IMR-90 (cell line): ENCODE measurements at regions not wholly inside any gene's neighbourhood (a gene's known extent, or its start where the extent isn't known, plus 50 kb on each side); places are given as distances from the start of the nearest gene placed in this dataset.

ENCODE experiments used
- ATAC-seq: fragments of 200-7000 bp; cut with Tn5 transposase; 2 replicates; pipeline ENCODE4 v1.9.1; 2020; ENCODE audit warnings: low read depth, mild to moderate bottlenecking, moderate library complexity
- BruUV-seq: library from RNA; stranded (reverse); fragments of 400-500 nt; replicated peaks from 2 replicates; lab custom pipeline; 2021; lab: Mats Ljungman, UMichigan
- CTCF ChIA-PET: fragments of 300-600 bp; formaldehyde crosslinking; extraction: SDS; loops from one replicate; lab custom pipeline; 2021; ENCODE audit warnings: antibody characterized with exemption; lab: Yijun Ruan, JAX
- POLR2A ChIA-PET: fragments of 300-600 bp; sonication (Branson Sonifier 250); formaldehyde crosslinking; loops from one replicate; lab custom pipeline; 2022; ENCODE audit warnings: antibody characterized with exemption; ENCODE audit not compliant: unreplicated experiment; lab: Charles Lee
- DNase-seq: peaks from one replicate; pipeline ENCODE4 v3.0.0; 2013
- H2AFZ ChIP-seq: replicated peaks from 2 replicates; pipeline ENCODE3; 2013; ENCODE audit warnings: low read length, mild to moderate bottlenecking; ENCODE audit not compliant: poor library complexity
- H2AK5ac ChIP-seq: 2 replicates; pipeline ENCODE4 v1.6.1; 2013; ENCODE audit warnings: low read depth, low read length, inconsistent platforms
- H2AK9ac ChIP-seq: replicated peaks from 2 replicates; pipeline ENCODE3; 2013; ENCODE audit warnings: mild to moderate bottlenecking, low read depth, low read length, moderate library complexity; ENCODE audit not compliant: poor library complexity
- H2BK120ac ChIP-seq: 2 replicates; pipeline ENCODE4 v1.6.1; 2013; ENCODE audit warnings: low read depth, low read length, inconsistent platforms
- H2BK15ac ChIP-seq: 3 replicates; pipeline ENCODE4 v1.6.1; 2013; ENCODE audit warnings: low read depth, low read length, inconsistent platforms
- H2BK20ac ChIP-seq: 2 replicates; pipeline ENCODE4 v1.6.1; 2013; ENCODE audit warnings: low read depth, mild to moderate bottlenecking, inconsistent platforms, low read length, moderate library complexity
- H2BK5ac ChIP-seq: 2 replicates; pipeline ENCODE4 v1.6.1; 2013; ENCODE audit warnings: mild to moderate bottlenecking, low read depth, low read length, inconsistent platforms; ENCODE audit not compliant: poor library complexity, severe bottlenecking
- H3K14ac ChIP-seq: replicated peaks from 2 replicates; pipeline ENCODE4 v1.6.1; 2013; ENCODE audit warnings: low read depth, low read length, inconsistent platforms
- H3K18ac ChIP-seq: 2 replicates; pipeline ENCODE4 v1.6.1; 2013; ENCODE audit warnings: low read depth, low read length, control low read depth
- H3K23ac ChIP-seq: 2 replicates; pipeline ENCODE4 v1.6.1; 2013; ENCODE audit warnings: low read depth, low read length, inconsistent platforms
- H3K27ac ChIP-seq: 2 replicates; pipeline ENCODE4 v1.5.1; 2013; ENCODE audit warnings: mild to moderate bottlenecking, control low read depth, low read length; ENCODE audit not compliant: insufficient read depth
- H3K27me3 ChIP-seq: 2 replicates; pipeline ENCODE4 v1.6.1; 2013; ENCODE audit warnings: low read length; ENCODE audit not compliant: control insufficient read depth, insufficient read depth
- H3K36me3 ChIP-seq: 2 replicates; pipeline ENCODE4 v1.6.1; 2013; ENCODE audit warnings: low read length, mixed read lengths; ENCODE audit not compliant: control insufficient read depth, insufficient read depth
- H3K4ac ChIP-seq: 2 replicates; pipeline ENCODE4 v1.6.1; 2013; ENCODE audit warnings: low read depth, low read length, inconsistent platforms
- H3K4me1 ChIP-seq: 2 replicates; pipeline ENCODE4 v1.6.1; 2013; ENCODE audit warnings: low read length, mixed read lengths; ENCODE audit not compliant: control insufficient read depth, insufficient read depth
- H3K4me2 ChIP-seq: 2 replicates; pipeline ENCODE4 v1.6.1; 2013; ENCODE audit warnings: low read depth, mild to moderate bottlenecking, control low read depth, low read length, moderate library complexity
- H3K4me3 ChIP-seq: 2 replicates; pipeline ENCODE4 v1.5.1; 2013; ENCODE audit warnings: low read depth, mild to moderate bottlenecking, control low read depth, low read length, moderate library complexity; ENCODE audit not compliant: insufficient read depth
- H3K56ac ChIP-seq: 2 replicates; pipeline ENCODE4 v1.6.1; 2013; ENCODE audit warnings: low read length, inconsistent platforms; ENCODE audit not compliant: insufficient read depth; ENCODE audit errors: extremely low read depth
- H3K79me1 ChIP-seq, 2 experiments: 2 replicates each; pipeline ENCODE4 v1.6.1; 2013; ENCODE audit warnings: low read length in 2 of 2, inconsistent platforms in 1 of 2, low read depth in 1 of 2
- H3K9ac ChIP-seq: 2 replicates; pipeline ENCODE4 v1.6.1; 2013; ENCODE audit warnings: low read depth, low read length, control low read depth
- H3K9me1 ChIP-seq: 2 replicates; pipeline ENCODE4 v1.6.1; 2013; ENCODE audit warnings: low read length, inconsistent platforms; ENCODE audit not compliant: insufficient read depth
- H3K9me3 ChIP-seq: 2 replicates; pipeline ENCODE4 v1.6.1; 2013; ENCODE audit warnings: low read length; ENCODE audit not compliant: control insufficient read depth, insufficient read depth
- H4K20me1 ChIP-seq: 2 replicates; pipeline ENCODE4 v1.6.1; 2013; ENCODE audit warnings: low read length, inconsistent platforms; ENCODE audit not compliant: insufficient read depth
- H4K5ac ChIP-seq: 2 replicates; pipeline ENCODE4 v1.6.1; 2013; ENCODE audit warnings: mild to moderate bottlenecking, low read depth, low read length, control low read depth
- H4K8ac ChIP-seq, 2 experiments: 2 replicates each; pipeline ENCODE4 v1.6.1; 2013; ENCODE audit warnings: low read depth in 2 of 2, low read length in 2 of 2, control low read depth in 1 of 2, inconsistent platforms in 1 of 2
- H4K91ac ChIP-seq: 2 replicates; pipeline ENCODE4 v1.6.1; 2013; ENCODE audit warnings: low read depth, low read length, inconsistent platforms; ENCODE audit not compliant: insufficient read depth
- BHLHE40 ChIP-seq: fragments of 150-350 bp; IDR thresholded peaks from 2 replicates; pipeline ENCODE4 v1.6.1; 2016; ENCODE audit warnings: mild to moderate bottlenecking, low read depth, low read length
- CHD1 ChIP-seq: IDR thresholded peaks from 2 replicates; pipeline ENCODE4 v1.6.1; 2012; ENCODE audit warnings: low read depth, low read length, improper control_type of control experiment
- ELK1 ChIP-seq: fragments of 150-350 bp; IDR thresholded peaks from 2 replicates; pipeline ENCODE4 v1.6.1; 2016; ENCODE audit warnings: low read depth, mild to moderate bottlenecking, low read length, moderate library complexity, borderline replicate concordance
- POLR2A ChIP-seq: IDR thresholded peaks from 2 replicates; pipeline ENCODE4 v1.6.1; 2012; ENCODE audit warnings: mild to moderate bottlenecking, low read depth, low read length
- RFX5 ChIP-seq: IDR thresholded peaks from 2 replicates; pipeline ENCODE4 v1.8.0; 2012; ENCODE audit warnings: low read depth, mild to moderate bottlenecking, low read length, moderate library complexity
- WGBS, 2 experiments: methylation state at CpG; one replicate each; pipeline versions ENCODE4 v1.1.5 to v1.1.7; 2013; ENCODE audit warnings: missing lambda C conversion rate in 2 of 2; ENCODE audit not compliant: insufficient read length in 1 of 2; ENCODE audit errors: extremely low coverage in 2 of 2; 5-methylcytosine and 5-hydroxymethylcytosine counted together
- dilution Hi-C: fragments of 300-500 bp; cut with HindIII; formaldehyde crosslinking; loops from one replicate; pipeline ENCODE4 v1.14.3; 2018; ENCODE audit warnings: low sequenced_read_pairs; ENCODE audit not compliant: unreplicated experiment
- in situ Hi-C: fragments of 300-500 bp; cut with MboI; formaldehyde crosslinking; loops from 3 replicates; pipeline ENCODE4 v1.14.3; 2019; ENCODE audit warnings: low sequenced_read_pairs, inconsistent platforms, mixed read lengths
- intact Hi-C: fragments of 100-400 bp; cut with micrococcal nuclease; formaldehyde crosslinking; loops from 2 replicates; pipeline ENCODE4 v1.10.0; 2022

- ATAC-seq (no peak), DNase-seq (no peak)
- Histone ChIP-seq H3K18ac (no peak overlapping the region), H2AK9ac (no peak overlapping the region), H3K4me2 (no peak overlapping the region), H2BK15ac (no peak overlapping the region), H4K20me1 (no peaks in the 10 kb centered on the region), H2BK120ac (no peak overlapping the region), H4K91ac (no peak overlapping the region), H3K79me1 (no peaks in the 10 kb centered on the region), H3K4me1 (no peaks in the 10 kb centered on the region), H3K36me3 (no peaks in the 10 kb centered on the region), H3K27me3 (no peaks in the 10 kb centered on the region), H3K4ac (no peak overlapping the region), H2BK5ac (no peak overlapping the region), H4K8ac (no peak overlapping the region), H3K14ac (no peak overlapping the region), H3K9me1 (no peaks in the 10 kb centered on the region), H2AFZ (no peak overlapping the region), H3K56ac (no peak overlapping the region), H4K5ac (no peak overlapping the region), H2AK5ac (no peak overlapping the region), H3K4me3 (no peak overlapping the region), H3K9ac (no peak overlapping the region), H3K27ac (no peak overlapping the region), H3K9me3 (peaks cover 7% of the 10 kb centered on the region; the same call in 1 of the 2 replicates), H2BK20ac (no peak overlapping the region), H3K23ac (no peak overlapping the region)
- dilution Hi-C loops (no loop called here), in situ Hi-C loops (no loop called here), intact Hi-C loops (no loop called here)
- CTCF ChIA-PET: no interaction called here
- POLR2A ChIA-PET: no interaction called here
- WGBS, 2 experiments: no CpG with 5 or more reads among the region's 2 CpGs
- no TSS peak for BruUV-seq
- TF ChIP-seq POLR2A (no peak), BHLHE40 (no peak), CHD1 (no peak), ELK1 (no peak), RFX5 (no peak)
Observed at GRCh38 chr1:238767321-238767720, 619.0 kb upstream of the CHRM3 start.
